SH-SY5Y (cell line): ENCODE measurements at regions not wholly inside any gene's neighbourhood (a gene's known extent, or its start where the extent isn't known, plus 50 kb on each side); places are given as distances from the start of the nearest gene placed in this dataset.

Source experiments
- GATA2 ChIP-seq: IDR thresholded peaks from 2 replicates; pipeline ENCODE4 v1.6.1; 2011; ENCODE audit warnings: mild to moderate bottlenecking, low read depth, low read length
- GATA3 ChIP-seq: IDR thresholded peaks from 2 replicates; pipeline ENCODE4 v1.6.1; 2011; ENCODE audit warnings: low read depth, mild to moderate bottlenecking, low read length, moderate library complexity

- TF ChIP-seq GATA2 = no peak
- TF ChIP-seq GATA3 = no peak
These were observed 752.0 kb upstream of the HS6ST1 start for GRCh38 chr2:129070663-129071062.
